ENCODE measurements at regions not wholly inside any gene's neighbourhood (a gene's known extent, or its start where the extent isn't known, plus 50 kb on each side); places are given as distances from the start of the nearest gene placed in this dataset.

GRCh38 chr1:234907208-234907939, 221.3 kb downstream of the TOMM20 start:
- no peak overlapping the region for H3K4ac ChIP-seq (ENCODE audit: low read depth, low read length)
- no peak overlapping the region for H3K9ac ChIP-seq (ENCODE audit: extremely low read depth, insufficient read length, low read length)
- no peak overlapping the region for H3K14ac ChIP-seq (ENCODE audit: insufficient read depth, low read length)
- no peak overlapping the region for H3K27ac ChIP-seq (ENCODE audit: insufficient read length, low read depth, low read length)
- Mint-ChIP-seq H3K27ac (no peak overlapping the region), H3K4me1 (peaks cover 16 to 17% of the 10 kb centered on the region in 2 experiments), H3K36me3 (ENCODE audit: insufficient read depth in 1 of 3, low read depth in 3 of 3) (no peaks in the 10 kb centered on the region), H3K4me3 (no peak overlapping the region), H3K9me3 (no peaks in the 10 kb centered on the region), H3K27me3 (ENCODE audit: low read depth) (peaks cover 2% of the 10 kb centered on the region; the same call in 1 of the 2 replicates)
- no peak overlapping the region for H3T11ph ChIP-seq (ENCODE audit: low read length)
- no peak overlapping the region for H2BK12ac ChIP-seq (ENCODE audit: insufficient read length, low read depth, low read length)
- no peaks in the 10 kb centered on the region for H3K9me3 ChIP-seq (ENCODE audit: control insufficient read depth, low read depth, low read length)
- no peak overlapping the region for H3K23ac ChIP-seq (ENCODE audit: insufficient read length, low read depth, low read length)
- no peak overlapping the region for H4K5ac ChIP-seq (ENCODE audit: insufficient read length, low read depth, low read length)
- H3K56ac ChIP-seq (ENCODE audit: insufficient read length, low read depth, low read length): no peak overlapping the region
- no peak overlapping the region for H3K18ac ChIP-seq (ENCODE audit: insufficient read length, low read depth, low read length)
- H2BK15ac ChIP-seq (ENCODE audit: low read depth, low read length): no peak overlapping the region
- no peaks in the 10 kb centered on the region; the same call in 1 of the 2 replicates for H3K4me1 ChIP-seq (ENCODE audit: insufficient read depth, low read length)
- WGBS (ENCODE audit: extremely low coverage, insufficient read length, low lambda C conversion rate): no CpG with 5 or more reads among the region's 10 CpGs
- TF ChIP-seq CTCF (conservative IDR thresholded peaks at IDR 0.05): no peak
- no peak overlapping the region for H2BK5ac ChIP-seq (ENCODE audit: insufficient read length, low read length)
- DNase-seq: no peak
- no peak overlapping the region for H2AK5ac ChIP-seq (ENCODE audit: insufficient read length, low read length)
- H3K79me1 ChIP-seq (ENCODE audit: insufficient read depth, low read depth, low read length, poor library complexity, severe bottlenecking): no peaks in the 10 kb centered on the region
- no peak overlapping the region for H4K91ac ChIP-seq (ENCODE audit: insufficient read length, low read depth, low read length)
- H3K27me3 ChIP-seq (ENCODE audit: insufficient read depth, low read length): no peaks in the 10 kb centered on the region
- no peaks in the 10 kb centered on the region for H3K23me2 ChIP-seq (ENCODE audit: insufficient read length, low read depth, low read length, poor library complexity, severe bottlenecking)
- no peaks in the 10 kb centered on the region for H3K79me2 ChIP-seq (ENCODE audit: insufficient read depth, low read length)
- H3K4me2 ChIP-seq (ENCODE audit: insufficient read depth, insufficient read length, low read length): no peak overlapping the region
- H2AFZ ChIP-seq (ENCODE audit: low read length): no peak overlapping the region
- H4K20me1 ChIP-seq (ENCODE audit: control insufficient read depth, insufficient read depth, insufficient read length): no peaks in the 10 kb centered on the region
- H4K8ac ChIP-seq (replicated peaks; ENCODE audit: insufficient read length, low read depth, low read length): no peak overlapping the region
- no peak overlapping the region for H2BK120ac ChIP-seq (ENCODE audit: low read depth, low read length, poor library complexity, severe bottlenecking)
- no peak overlapping the region for H2BK20ac ChIP-seq (ENCODE audit: low read depth, low read length, poor library complexity, severe bottlenecking)

Data from H9 (cell line).